NCI-H524 (cell line): ENCODE measurements at regions not wholly inside any gene's neighbourhood (a gene's known extent, or its start where the extent isn't known, plus 50 kb on each side); places are given as distances from the start of the nearest gene placed in this dataset.
"Not testable (repeated sequence)": the region's sequence is repeated elsewhere in the genome, so short reads cannot be mapped to it uniquely, and the experiment has no call there.

Source experiments
- DNase-seq, 2 experiments: peaks; one replicate each; lab custom pipeline; 2025; lab: John Stamatoyannopoulos, UW

DNA sequence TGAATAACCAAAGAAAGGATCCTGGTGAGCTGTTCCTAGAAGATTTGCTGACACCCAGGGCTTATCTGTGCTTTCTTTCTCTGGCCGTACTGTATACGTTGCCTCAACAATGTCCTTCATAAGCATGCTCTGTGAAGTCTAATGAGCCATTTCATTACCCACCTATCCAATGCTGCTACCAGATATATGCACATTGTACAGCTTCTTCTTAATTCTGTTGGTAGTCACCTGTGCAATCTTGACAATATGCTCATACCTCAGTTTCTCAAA lies 731.8 kb upstream of the NCAM2 start:
- DNase-seq = no peak

DNA sequence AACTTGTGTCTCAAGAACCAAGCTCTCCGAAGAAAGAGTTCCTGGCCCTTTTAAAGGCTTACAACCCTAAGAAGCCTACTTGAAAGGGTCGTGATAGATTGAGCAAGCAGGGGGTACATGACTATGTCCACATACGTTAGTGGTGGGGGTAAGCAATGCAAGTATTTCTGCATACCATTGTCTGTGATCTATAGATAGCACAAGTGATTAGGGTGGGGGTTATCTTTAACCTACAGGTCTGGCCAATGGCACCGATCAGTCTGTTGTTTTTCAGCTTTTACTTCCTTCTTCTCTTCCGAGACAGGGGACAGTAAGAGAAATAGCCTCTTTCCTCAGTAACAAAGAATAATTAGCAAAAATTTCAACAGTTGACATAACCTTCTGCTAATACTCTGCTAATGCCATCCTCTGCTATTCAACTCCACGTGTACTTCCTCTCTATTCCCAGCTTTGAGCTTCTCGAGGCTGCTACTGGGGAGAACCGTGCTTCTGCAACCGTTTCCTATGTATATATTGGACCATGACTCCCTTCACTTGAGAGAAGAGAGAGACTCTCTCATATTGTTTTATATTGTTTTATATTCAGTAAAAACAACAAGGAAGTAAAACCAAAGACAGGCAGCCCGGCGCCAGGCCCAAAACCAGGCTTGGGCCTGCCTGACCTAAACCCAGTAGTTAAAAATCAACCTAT lies 727.7 kb upstream of the NCAM2 start:
- DNase-seq = no peak

DNA sequence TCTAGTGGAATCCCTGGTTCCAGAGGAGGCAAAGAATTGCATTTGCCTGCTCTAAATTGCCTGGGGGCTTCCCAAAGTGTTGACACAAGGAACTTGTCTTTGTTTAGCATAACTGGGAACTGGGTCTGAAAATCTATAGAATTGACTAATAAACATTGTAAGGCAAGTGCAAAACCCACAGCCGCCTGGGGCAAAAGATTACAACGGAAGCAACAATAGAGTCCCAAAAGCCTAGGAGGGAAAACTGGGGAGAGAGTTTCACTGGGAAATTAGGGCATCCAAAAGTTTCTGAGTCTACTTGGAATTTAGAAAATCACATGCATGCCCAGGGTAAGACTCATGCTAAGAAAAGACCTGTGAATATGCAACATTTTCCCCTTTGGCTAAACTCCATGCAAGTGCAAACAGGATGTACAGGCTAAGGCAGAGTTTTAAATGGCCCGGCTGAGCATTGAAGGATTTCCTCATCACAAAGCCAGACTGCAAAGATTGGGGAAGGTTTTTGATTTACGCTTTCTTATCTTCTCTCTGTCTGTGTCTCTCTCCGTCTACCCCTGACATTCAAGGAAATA lies 725.3 kb upstream of the NCAM2 start:
- DNase-seq = no peak

DNA sequence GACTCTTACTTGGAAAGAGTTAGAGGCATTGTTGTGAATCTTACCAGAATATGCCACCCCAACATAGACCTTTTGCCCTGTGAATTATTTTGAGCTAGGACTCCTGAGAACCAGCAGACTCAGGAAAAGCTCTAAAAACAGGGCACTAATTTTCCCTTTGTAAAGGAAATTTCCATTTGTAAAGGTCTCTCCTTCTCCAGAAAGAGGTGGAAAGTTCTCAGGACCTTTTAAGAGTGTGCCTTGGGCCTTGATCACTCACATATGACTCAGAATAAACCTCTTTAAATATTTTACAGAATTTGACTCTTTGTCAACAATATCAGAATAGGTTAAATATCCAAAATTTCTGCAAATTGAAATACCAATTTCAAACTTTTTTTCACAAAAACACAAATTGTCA lies 721.8 kb upstream of the NCAM2 start:
- no peak for DNase-seq

GRCh38 chr21:20276954-20277353 lies 721.3 kb upstream of the NCAM2 start:
- DNase-seq = no peak

GRCh38 chr21:20283836-20284235 lies 714.4 kb upstream of the NCAM2 start:
- no peak for DNase-seq

GRCh38 chr21:20292280-20292679 lies 705.9 kb upstream of the NCAM2 start:
- no peak for DNase-seq

DNA sequence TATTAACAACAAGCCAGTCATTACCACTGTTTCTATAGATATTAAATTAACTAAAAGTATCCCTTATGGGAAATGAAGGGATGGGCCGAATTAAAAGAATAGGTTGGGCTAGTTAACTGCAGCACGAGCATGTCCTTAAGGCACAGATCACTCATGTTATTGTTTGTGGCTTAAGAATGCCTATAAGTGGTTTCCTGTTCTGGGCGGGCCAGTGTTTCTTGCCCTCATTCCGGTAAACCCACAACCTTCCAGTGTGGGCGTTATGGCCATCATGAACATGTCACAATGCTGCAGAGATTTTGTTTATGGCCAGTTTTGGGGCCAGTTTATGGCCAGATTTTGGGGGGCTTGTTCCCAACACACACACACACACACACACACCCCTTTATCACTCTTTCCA lies 705.4 kb upstream of the NCAM2 start:
- DNase-seq = not testable (repeated sequence)

DNA sequence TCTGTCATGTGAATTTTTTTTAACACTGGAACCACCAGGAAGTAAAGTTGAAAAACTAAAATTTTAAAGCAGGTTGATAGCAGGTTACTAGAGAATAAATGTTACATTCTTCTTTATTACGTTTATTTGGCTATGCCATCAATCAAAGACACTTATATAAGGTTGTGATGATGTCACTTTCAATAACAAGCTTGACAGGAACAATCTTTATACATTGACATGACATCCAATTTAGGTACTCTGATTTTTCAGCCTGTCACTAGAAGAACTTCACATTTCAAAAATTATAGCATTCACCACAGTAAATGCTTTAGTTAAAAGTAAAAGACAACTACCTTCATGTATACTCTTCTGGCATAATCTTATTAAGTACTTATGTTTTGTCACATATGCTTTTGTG lies 696.8 kb upstream of the NCAM2 start:
- no peak for DNase-seq

DNA sequence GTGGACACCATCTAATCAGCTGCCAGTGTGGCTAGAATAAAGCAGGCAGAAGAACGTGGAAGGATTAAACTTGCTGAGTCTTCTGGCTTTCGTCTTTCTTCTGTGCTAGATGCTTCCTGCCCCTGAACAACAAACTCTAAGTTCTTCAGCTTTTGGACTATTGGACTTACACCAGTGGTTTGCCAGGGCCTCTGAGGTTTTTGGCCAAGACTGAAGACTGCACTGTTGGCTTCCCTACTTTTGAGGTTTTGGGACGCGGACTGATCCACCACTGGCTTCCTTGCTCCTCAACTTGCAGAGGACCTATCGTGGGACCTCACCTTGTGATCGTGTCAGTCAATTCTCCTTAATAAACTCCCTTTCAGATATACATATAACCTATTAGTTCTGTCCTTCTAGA lies 696.1 kb upstream of the NCAM2 start:
- DNase-seq = no peak

- no peak for DNase-seq
These were observed 691.4 kb upstream of the NCAM2 start for GRCh38 chr21:20306836-20307235.

DNA sequence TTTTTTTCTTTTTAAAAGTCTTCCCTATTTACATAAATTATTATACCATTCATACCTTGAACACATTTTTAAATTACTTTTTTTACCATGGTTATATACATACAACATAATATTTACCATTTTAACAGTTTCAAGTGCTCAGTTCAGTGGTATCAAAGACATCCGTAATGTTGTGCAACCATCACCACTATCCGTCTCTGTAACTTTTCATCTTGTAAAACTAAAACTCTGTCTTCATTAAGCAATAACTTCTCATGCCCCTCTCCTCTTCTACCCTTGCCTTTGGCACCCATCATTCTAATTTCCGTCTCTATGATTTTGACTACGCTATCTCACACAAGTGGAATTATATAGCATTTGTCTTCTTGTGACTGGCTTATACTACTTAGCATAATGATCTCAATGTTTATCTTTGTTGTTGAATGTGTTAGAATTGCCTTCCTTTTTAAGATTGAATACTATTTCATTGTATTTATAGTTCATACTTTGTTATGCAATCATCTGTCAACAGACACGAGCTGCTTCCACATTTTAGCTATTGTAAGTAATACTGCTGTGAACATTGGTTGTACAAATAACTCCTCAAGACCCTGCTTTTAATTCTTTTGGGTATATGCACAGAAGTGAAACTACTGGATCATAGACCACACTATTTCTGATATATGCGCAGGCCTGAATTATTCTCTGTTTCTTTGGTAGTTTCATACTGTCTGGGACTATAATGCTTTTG lies 689.5 kb upstream of the NCAM2 start:
- no peak for DNase-seq

DNA sequence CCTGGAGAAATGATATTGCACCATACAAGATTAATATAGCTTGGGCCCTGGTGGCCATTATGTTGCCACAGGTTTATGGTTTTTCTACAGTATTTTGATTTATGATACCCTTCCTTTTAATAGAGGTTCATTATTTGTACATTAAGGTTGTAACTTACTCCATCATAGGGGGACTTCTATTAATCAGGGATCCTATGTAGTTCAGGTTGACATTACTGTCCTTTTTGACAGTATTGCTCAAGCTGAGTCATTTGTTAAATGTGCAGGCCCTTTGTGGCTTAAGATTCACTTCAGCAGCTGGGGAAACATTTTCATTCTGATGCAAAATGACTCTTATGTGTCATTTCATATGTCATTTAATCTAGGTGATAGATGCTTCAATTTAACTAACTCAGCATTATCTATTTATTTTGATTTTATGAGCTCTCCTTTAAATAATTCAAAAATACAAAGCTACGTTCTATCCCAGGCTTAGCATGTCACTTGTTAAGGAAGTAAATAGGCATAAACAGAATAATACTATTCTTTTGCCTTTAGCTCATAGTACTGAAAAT lies 686.9 kb upstream of the NCAM2 start:
- no peak for DNase-seq

DNA sequence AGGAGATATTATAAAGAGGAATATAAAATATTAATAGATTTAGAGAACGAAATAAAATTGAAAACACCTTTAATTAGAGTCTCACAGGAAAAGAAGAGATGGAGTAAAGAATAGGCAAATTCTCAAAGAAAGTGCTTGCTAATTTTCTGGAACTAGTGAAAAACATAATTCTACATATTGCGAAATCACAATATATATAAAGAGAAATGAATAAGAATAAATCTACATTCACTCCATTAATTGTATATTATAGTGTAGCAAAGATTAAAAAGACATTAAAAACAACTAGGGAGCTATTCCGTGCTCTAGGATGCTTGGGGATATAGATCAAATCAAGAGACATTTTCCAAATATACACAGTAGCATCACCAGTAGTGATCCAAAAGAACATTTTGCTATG lies 685.2 kb upstream of the NCAM2 start:
- no peak for DNase-seq

- DNase-seq = no peak
These were observed 683.2 kb upstream of the NCAM2 start for GRCh38 chr21:20315042-20315441.

DNA sequence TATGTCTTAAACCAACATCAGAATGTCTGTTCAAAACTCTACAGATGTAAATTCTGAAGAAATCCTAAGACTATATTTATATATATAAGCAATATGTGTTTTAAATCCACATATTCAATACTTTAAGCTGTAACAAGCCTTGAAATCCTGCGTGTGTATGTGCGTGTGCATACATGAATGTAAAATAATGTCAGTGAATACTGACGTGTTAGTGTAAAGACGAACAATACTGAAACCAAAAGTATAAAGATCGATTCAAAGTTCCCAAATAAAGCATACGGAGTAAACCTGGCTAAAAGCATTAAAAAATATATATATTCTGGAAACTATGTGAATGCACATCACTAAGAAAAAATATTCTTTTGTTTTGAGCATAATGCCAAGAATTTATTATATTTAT lies 668.6 kb upstream of the NCAM2 start:
- DNase-seq = no peak

DNA sequence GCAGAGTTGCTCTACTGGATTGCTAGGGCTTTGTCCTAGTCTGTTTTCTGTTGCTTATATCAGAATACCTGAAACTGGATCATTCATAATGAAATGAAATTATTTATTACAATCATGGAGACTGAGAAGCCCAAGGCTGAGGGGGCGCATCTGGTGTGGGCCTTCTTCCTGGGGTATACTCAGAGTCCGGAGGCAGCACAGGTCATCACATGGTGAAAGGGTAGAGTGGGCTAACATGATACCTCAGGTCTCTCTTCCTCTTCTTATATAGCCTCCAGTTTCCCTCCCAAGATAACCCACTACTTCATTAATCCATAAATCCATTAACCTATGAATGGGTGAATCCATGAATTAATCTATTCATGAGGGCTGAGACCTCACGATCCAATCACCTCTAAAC lies 667.6 kb upstream of the NCAM2 start:
- no peak for DNase-seq

- no peak for DNase-seq
These were observed 663.6 kb upstream of the NCAM2 start for GRCh38 chr21:20334585-20334984.

- DNase-seq = no peak
These were observed 656.8 kb upstream of the NCAM2 start for GRCh38 chr21:20341431-20341830.

- DNase-seq = no peak
These were observed 655.0 kb upstream of the NCAM2 start for GRCh38 chr21:20343186-20343585.

- no peak for DNase-seq
These were observed 647.1 kb upstream of the NCAM2 start for GRCh38 chr21:20351138-20351537.

- no peak for DNase-seq
These were observed 644.9 kb upstream of the NCAM2 start for GRCh38 chr21:20353351-20353750.

DNA sequence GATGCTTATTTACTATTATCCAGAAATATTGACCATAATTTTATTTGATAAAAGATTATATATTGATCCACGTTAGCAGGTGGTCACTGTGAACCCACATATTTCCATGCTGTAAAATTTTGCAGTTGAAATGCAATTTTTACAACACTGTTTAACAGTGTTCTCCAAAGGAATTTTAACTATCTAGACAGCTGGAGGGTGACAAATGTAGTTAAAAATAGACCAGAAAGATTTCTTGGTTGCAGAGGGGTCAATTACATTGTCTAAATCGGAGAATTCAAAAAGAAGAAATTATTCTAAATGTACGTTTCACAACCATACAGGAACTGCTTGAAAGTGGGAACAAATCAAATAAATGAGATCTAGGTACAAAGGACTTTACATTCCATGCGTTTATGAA lies 625.2 kb upstream of the NCAM2 start:
- DNase-seq = no peak

GRCh38 chr21:20377250-20377649 lies 621.0 kb upstream of the NCAM2 start:
- DNase-seq = no peak
